ENCODE measurements at regions not wholly inside any gene's neighbourhood (a gene's known extent, or its start where the extent isn't known, plus 50 kb on each side); places are given as distances from the start of the nearest gene placed in this dataset.

- no peak overlapping the region for H3K4me3 Mint-ChIP-seq (ENCODE audit: low read depth, unreplicated experiment)
- peaks cover 68% of the 10 kb centered on the region for H3K27me3 Mint-ChIP-seq (ENCODE audit: unreplicated experiment)
- CTCF ChIA-PET: interaction anchor here (0.7 kb wide), 1 partner anchor 11 kb away, joined by 3 read pairs; no protein-coding TSS in a partner anchor
- BruUV-seq (replicated peaks): no TSS peak
- no peak for DNase-seq
- intact Hi-C loops (cut with micrococcal nuclease; ENCODE audit: unreplicated experiment): no loop called here
- no peak for TF ChIP-seq CTCF (IDR thresholded peaks at IDR 0.05; ENCODE audit: unreplicated experiment)
- no peaks in the 10 kb centered on the region for H3K9me3 Mint-ChIP-seq (ENCODE audit: low read depth, unreplicated experiment)
- no peak overlapping the region for H3K27ac Mint-ChIP-seq (ENCODE audit: unreplicated experiment)
- H3K4me1 Mint-ChIP-seq (ENCODE audit: low read depth, unreplicated experiment): no peaks in the 10 kb centered on the region
- no peaks in the 10 kb centered on the region for H3K36me3 Mint-ChIP-seq (ENCODE audit: insufficient read depth, unreplicated experiment)
Observed at GRCh38 chr9:34892886-34893285, 65.2 kb upstream of the PHF24 start.

- Mint-ChIP-seq H3K27me3 (ENCODE audit: unreplicated experiment) (peaks cover 53% of the 10 kb centered on the region), H3K36me3 (ENCODE audit: insufficient read depth, unreplicated experiment) (no peaks in the 10 kb centered on the region), H3K9me3 (ENCODE audit: low read depth, unreplicated experiment) (no peaks in the 10 kb centered on the region), H3K4me3 (ENCODE audit: low read depth, unreplicated experiment) (no peak overlapping the region), H3K4me1 (ENCODE audit: low read depth, unreplicated experiment) (no peaks in the 10 kb centered on the region), H3K27ac (ENCODE audit: unreplicated experiment) (no peak overlapping the region)
- no peak for TF ChIP-seq CTCF (IDR thresholded peaks at IDR 0.05; ENCODE audit: unreplicated experiment)
- no peak for DNase-seq
- BruUV-seq (replicated peaks): no TSS peak
- intact Hi-C loops (cut with micrococcal nuclease; ENCODE audit: unreplicated experiment): no loop called here
- CTCF ChIA-PET: no interaction called here
Observed at GRCh38 chr9:34891386-34891785, 66.7 kb upstream of the PHF24 start.

- H3K27ac Mint-ChIP-seq (ENCODE audit: unreplicated experiment): no peak overlapping the region
- intact Hi-C loops (cut with micrococcal nuclease; ENCODE audit: unreplicated experiment): no loop called here
- no peak for TF ChIP-seq CTCF (IDR thresholded peaks at IDR 0.05; ENCODE audit: unreplicated experiment)
- BruUV-seq (replicated peaks): no TSS peak
- H3K4me1 Mint-ChIP-seq (ENCODE audit: low read depth, unreplicated experiment): no peaks in the 10 kb centered on the region
- no peak for DNase-seq
- H3K4me3 Mint-ChIP-seq (ENCODE audit: low read depth, unreplicated experiment): no peak overlapping the region
- peaks cover 17% of the 10 kb centered on the region for H3K27me3 Mint-ChIP-seq (ENCODE audit: unreplicated experiment)
- no peaks in the 10 kb centered on the region for H3K9me3 Mint-ChIP-seq (ENCODE audit: low read depth, unreplicated experiment)
- H3K36me3 Mint-ChIP-seq (ENCODE audit: insufficient read depth, unreplicated experiment): no peaks in the 10 kb centered on the region
- CTCF ChIA-PET: no interaction called here
Observed at GRCh38 chr9:34887841-34888240, 70.2 kb upstream of the PHF24 start.

GRCh38 chr9:34884747-34885189 is 73.3 kb upstream of the PHF24 start:
- no TSS peak for BruUV-seq (replicated peaks)
- no peaks in the 10 kb centered on the region for H3K4me1 Mint-ChIP-seq (ENCODE audit: low read depth, unreplicated experiment)
- H3K27me3 Mint-ChIP-seq (ENCODE audit: unreplicated experiment): peaks cover 17% of the 10 kb centered on the region
- peaks cover 2% of the 10 kb centered on the region for H3K9me3 Mint-ChIP-seq (ENCODE audit: low read depth, unreplicated experiment)
- H3K36me3 Mint-ChIP-seq (ENCODE audit: insufficient read depth, unreplicated experiment): no peaks in the 10 kb centered on the region
- intact Hi-C loops (cut with micrococcal nuclease; ENCODE audit: unreplicated experiment): no loop called here
- no peak overlapping the region for H3K27ac Mint-ChIP-seq (ENCODE audit: unreplicated experiment)
- no peak for DNase-seq
- CTCF ChIA-PET: interaction anchor here (1.2 kb wide), 1 partner anchor 14 kb away, joined by 3 read pairs; no protein-coding TSS in a partner anchor
- TF ChIP-seq CTCF (IDR thresholded peaks at IDR 0.05; ENCODE audit: unreplicated experiment): no peak
- H3K4me3 Mint-ChIP-seq (ENCODE audit: low read depth, unreplicated experiment): no peak overlapping the region

Measured in Calu3 (cell line).